Spinal cord (tissue), 9 donors: ENCODE measurements at regions not wholly inside any gene's neighbourhood (a gene's known extent, or its start where the extent isn't known, plus 50 kb on each side); places are given as distances from the start of the nearest gene placed in this dataset.

Experiments
- DNase-seq, 6 donors: peaks; one replicate each; pipeline versions ENCODE4 v3.0.0 to v3.0.0-alpha.2; 2013 to 2015; ENCODE audit warnings: low spot score in 6 of 6, low read depth in 4 of 6
- H3K27ac ChIP-seq: one replicate; pipeline ENCODE4 v1.5.1; 2013; ENCODE audit warnings: low read depth, low read length, control low read depth
- H3K27me3 ChIP-seq: one replicate; pipeline ENCODE4 v1.6.1; 2013; ENCODE audit warnings: low read length; ENCODE audit not compliant: control insufficient read depth, insufficient read depth
- H3K36me3 ChIP-seq: one replicate; pipeline ENCODE4 v1.6.1; 2013; ENCODE audit warnings: low read length; ENCODE audit not compliant: control insufficient read depth, insufficient read depth
- H3K4me1 ChIP-seq: one replicate; pipeline ENCODE4 v1.6.1; 2013; ENCODE audit warnings: low read length; ENCODE audit not compliant: control insufficient read depth, insufficient read depth
- H3K4me3 ChIP-seq: one replicate; pipeline ENCODE4 v1.5.1; 2013; ENCODE audit warnings: low read depth, low read length, control low read depth
- H3K9me3 ChIP-seq: one replicate; pipeline ENCODE4 v1.6.1; 2013; ENCODE audit warnings: low read length; ENCODE audit not compliant: control insufficient read depth, insufficient read depth
- WGBS: methylation state at CpG from one replicate; pipeline ENCODE4 v1.1.5; 2013; ENCODE audit warnings: missing lambda C conversion rate; ENCODE audit not compliant: insufficient coverage; 5-methylcytosine and 5-hydroxymethylcytosine counted together
- donor health status: healthy.

DNA sequence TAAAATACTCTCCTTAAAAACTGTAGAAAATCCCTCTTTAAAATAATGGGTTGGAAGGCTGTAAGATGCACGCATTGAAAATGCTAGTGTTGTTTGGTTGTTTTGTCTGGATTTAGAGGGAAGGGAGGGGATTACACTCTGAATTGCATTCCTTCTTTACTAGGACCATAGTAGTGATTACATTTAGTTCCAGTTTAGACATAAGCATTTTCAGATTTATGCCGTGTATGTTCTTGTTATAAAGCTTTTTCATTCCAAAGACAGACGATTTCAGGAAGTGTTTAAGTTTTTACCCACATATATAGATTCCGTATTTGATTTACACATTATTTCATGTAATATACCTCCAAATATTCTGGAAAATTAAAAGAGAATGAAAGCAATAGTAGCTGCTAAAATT, 538.4 kb downstream of the PTPRC start:
- Histone ChIP-seq H3K4me3 (no peak overlapping the region), H3K27ac (no peak overlapping the region), H3K27me3 (no peaks in the 10 kb centered on the region), H3K4me1 (no peaks in the 10 kb centered on the region), H3K36me3 (no peaks in the 10 kb centered on the region), H3K9me3 (no peaks in the 10 kb centered on the region)
- DNase-seq, result no peak
- no CpG with 5 or more reads among the region's 4 CpGs for whole genome bisulfite sequencing

DNA sequence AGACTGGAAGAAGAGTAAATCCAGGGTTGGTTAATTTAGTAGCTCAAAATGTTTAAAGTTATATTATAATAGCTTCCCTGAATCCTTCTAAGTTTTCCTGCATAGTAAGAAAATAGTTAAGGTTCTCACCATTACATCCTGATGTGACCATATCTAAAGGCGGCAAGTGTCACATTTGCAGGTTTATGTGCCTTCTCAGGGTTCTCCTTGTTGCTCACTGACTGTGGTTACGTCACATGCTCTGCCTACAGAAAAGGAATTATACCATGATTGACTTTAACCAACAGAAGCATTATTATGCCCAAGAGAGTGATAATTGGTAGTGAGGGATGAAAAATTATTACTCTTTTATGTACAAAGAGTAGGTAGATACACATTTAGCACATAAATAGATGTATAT, 539.8 kb downstream of the PTPRC start:
- no CpG with 5 or more reads among the region's 2 CpGs for WGBS
- Histone ChIP-seq H3K4me1 (no peaks in the 10 kb centered on the region), H3K27me3 (no peaks in the 10 kb centered on the region), H3K27ac (no peak overlapping the region), H3K36me3 (no peaks in the 10 kb centered on the region), H3K4me3 (no peak overlapping the region), H3K9me3 (no peaks in the 10 kb centered on the region)
- DNase-seq, result peak in 1 of 6 donors; percentile 58

DNA sequence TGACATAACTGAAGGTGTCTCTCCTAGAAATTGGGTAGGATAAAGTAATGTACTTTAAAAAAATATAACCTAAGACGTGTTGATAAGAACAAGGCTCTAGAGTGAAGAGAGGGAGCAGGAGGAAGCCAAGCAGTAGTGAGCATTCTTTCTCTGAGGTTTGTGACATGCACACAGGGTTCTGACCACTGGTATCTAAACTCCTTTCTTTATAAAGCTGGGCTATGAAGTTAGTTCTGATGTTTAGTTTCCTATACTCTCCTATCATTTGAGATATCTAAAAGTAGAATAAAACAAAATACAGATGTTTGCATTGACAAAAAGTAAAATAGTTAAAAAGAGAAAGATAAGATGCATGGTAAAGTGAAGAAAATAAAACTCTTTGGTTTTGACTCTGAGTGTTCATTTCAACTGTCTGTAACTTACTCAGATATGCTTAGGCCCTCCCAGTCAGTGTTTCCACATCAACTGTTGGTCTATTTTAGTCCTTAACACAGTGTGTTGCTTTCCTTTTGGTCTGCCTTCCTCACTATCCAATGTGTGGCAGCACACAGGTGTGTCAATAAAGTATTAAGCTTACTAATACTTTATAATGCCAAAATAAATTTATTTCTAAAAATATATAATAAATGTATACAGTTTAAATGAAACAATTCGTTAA, 543.5 kb downstream of the PTPRC start:
- Histone ChIP-seq H3K4me3 (no peak overlapping the region), H3K27me3 (no peaks in the 10 kb centered on the region), H3K27ac (no peak overlapping the region), H3K9me3 (no peaks in the 10 kb centered on the region), H3K36me3 (no peaks in the 10 kb centered on the region), H3K4me1 (no peaks in the 10 kb centered on the region)
- no peak for DNase-seq
- no CpG with 5 or more reads among the region's 2 CpGs for WGBS

GRCh38 chr1:199184180-199184579, 545.3 kb downstream of the PTPRC start:
- Histone ChIP-seq H3K36me3 (no peaks in the 10 kb centered on the region), H3K4me1 (no peaks in the 10 kb centered on the region), H3K27me3 (no peaks in the 10 kb centered on the region), H3K4me3 (no peak overlapping the region), H3K9me3 (no peaks in the 10 kb centered on the region), H3K27ac (no peak overlapping the region)
- DNase-seq, result no peak
- WGBS, result no CpG with 5 or more reads among the region's 4 CpGs

- H3K9me3 ChIP-seq, result no peaks in the 10 kb centered on the region
These were observed 556.0 kb downstream of the PTPRC start for GRCh38 chr1:199194862-199195261.

GRCh38 chr1:199197695-199198094, 558.9 kb downstream of the PTPRC start:
- Histone ChIP-seq H3K4me1 (no peaks in the 10 kb centered on the region), H3K36me3 (no peaks in the 10 kb centered on the region), H3K9me3 (no peaks in the 10 kb centered on the region), H3K4me3 (no peak overlapping the region), H3K27ac (no peak overlapping the region), H3K27me3 (no peaks in the 10 kb centered on the region)
- no peak for DNase-seq
- no CpG with 5 or more reads among the region's 2 CpGs for WGBS

More at GRCh38 chr1:199194862-199195261, 556.0 kb downstream of the PTPRC start:
- Histone ChIP-seq H3K27me3 (no peaks in the 10 kb centered on the region), H3K4me3 (no peak overlapping the region), H3K4me1 (no peaks in the 10 kb centered on the region), H3K36me3 (no peaks in the 10 kb centered on the region), H3K27ac (no peak overlapping the region)
- 92% methylated on average over 2 of the region's 7 CpGs for WGBS
- no peak for DNase-seq

DNA sequence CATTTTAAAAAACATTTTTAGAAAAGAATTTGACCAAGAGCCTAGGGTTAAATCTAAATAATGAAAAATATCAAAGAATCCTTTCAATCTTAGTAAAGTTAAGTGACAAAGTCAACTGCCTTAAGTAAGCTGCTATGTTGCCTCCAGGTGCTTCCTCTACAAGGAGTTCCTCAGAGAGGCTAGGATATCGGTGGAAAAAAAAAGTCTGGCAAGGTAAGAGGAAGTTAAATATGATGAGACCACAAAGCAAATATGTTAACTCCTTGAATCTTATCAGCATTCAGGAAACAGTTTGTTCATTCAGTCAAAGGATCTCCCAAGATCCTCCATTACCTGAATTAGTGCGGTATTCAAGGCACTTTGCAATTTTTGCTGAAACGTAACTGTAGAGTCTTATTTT, 563.5 kb downstream of the PTPRC start:
- Histone ChIP-seq H3K9me3 (no peaks in the 10 kb centered on the region), H3K4me3 (no peak overlapping the region), H3K27me3 (no peaks in the 10 kb centered on the region), H3K4me1 (no peaks in the 10 kb centered on the region), H3K27ac (no peak overlapping the region), H3K36me3 (no peaks in the 10 kb centered on the region)
- no peak for DNase-seq
- WGBS, result 94% methylated on average over 2 of the region's 3 CpGs

- H3K36me3 ChIP-seq, result no peaks in the 10 kb centered on the region
- H3K27me3 ChIP-seq, result no peaks in the 10 kb centered on the region
- H3K4me3 ChIP-seq, result no peak overlapping the region
- H3K9me3 ChIP-seq, result no peaks in the 10 kb centered on the region
- no peaks in the 10 kb centered on the region for H3K4me1 ChIP-seq
- H3K27ac ChIP-seq, result no peak overlapping the region
- DNase-seq, result no peak
- no CpG with 5 or more reads among the region's 3 CpGs for WGBS
These were observed 565.4 kb downstream of the PTPRC start for GRCh38 chr1:199204231-199204630.

DNA sequence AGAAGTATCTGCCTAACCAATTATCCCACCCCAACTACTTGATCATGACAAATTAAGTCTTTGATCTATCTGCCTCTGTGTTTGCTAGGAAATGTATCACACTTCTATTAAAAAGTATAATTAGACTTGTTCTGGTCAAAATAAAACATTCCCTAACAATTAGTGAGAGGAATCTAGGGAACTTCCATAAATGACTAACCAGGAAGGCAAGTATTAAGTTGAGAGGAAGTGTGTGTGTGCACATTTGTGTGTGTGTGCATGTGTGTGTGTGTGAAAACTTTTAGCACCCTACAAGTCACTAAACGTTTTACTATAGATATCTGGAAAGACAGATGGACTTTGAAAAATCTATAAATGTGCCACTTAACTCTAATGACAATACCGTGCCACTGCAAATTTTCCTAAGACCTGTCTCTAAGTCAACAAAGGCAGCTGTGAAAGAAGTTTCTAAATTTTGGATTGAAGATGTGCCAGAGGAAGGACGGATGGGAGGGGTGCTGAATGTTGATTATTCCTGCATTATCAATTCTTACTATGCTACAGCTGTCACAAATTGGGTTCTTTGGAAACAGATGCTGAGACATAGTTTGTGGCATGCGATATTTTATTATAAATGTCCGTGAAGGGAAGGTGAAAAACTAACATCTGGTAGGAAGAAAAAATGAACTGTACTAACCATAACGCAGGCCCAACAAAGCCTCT, 567.1 kb downstream of the PTPRC start:
- Histone ChIP-seq H3K4me1 (no peaks in the 10 kb centered on the region), H3K27ac (no peak overlapping the region), H3K4me3 (no peak overlapping the region), H3K27me3 (no peaks in the 10 kb centered on the region), H3K9me3 (no peaks in the 10 kb centered on the region), H3K36me3 (no peaks in the 10 kb centered on the region)
- no CpG with 5 or more reads among the region's 6 CpGs for WGBS
- no peak for DNase-seq

DNA sequence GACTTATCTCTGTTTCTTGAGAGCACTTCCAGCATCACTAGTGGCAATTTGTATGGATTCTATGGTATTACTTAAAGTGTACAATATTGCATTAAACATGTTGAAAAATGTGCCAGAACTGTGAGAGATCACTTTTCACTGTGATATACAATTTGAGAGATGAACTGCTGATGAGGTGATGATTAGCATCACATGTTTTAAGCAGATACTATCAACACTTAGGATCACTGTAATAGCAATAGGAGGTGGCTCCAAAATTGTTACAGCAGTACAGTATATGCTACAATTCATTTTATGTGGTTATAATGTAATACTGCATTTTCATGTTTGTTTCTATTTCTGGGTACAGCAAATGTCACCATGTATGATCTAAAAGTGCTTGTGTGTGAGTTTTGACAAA, 570.0 kb downstream of the PTPRC start:
- DNase-seq, result no peak
- Histone ChIP-seq H3K27ac (no peak overlapping the region), H3K27me3 (no peaks in the 10 kb centered on the region), H3K36me3 (no peaks in the 10 kb centered on the region), H3K4me1 (no peaks in the 10 kb centered on the region), H3K9me3 (no peaks in the 10 kb centered on the region), H3K4me3 (no peak overlapping the region)
